ENCODE measurements at regions not wholly inside any gene's neighbourhood (a gene's known extent, or its start where the extent isn't known, plus 50 kb on each side); places are given as distances from the start of the nearest gene placed in this dataset.

DNA sequence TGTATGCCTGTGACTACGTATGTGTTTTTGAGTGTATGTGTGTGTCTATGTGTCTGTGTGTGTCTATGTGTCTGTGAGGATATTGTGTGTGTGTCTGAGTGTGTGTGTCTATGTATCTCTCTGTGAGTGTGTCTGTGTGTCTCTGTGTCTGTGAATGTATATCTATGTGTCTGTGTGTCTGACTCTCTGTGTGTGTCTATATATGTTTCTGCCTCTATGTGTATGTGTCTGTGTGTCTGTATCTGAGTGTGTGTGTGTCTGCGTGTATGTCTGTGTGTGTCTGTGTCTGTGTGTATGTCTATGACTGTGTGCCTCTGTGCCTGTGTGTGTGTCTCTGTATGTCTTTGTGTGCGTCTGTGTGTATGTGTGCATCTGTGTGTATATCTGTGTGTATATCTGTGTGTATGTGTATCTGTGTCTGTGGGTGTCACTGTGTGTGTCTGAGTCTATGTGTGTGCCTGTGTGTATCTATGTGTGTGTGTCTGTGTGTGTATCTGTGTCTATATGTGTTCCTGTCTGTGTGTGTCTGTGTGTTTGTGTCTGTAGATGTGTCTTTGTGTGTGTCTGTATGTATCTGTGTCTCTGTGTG is 172.7 kb downstream of the MYCN start:
- DNase-seq (ENCODE audit: low read depth, low spot score), result no peak

GRCh38 chr2:16112251-16112971 is 172.1 kb downstream of the MYCN start:
- no peak for DNase-seq (ENCODE audit: low read depth, low spot score)

DNA sequence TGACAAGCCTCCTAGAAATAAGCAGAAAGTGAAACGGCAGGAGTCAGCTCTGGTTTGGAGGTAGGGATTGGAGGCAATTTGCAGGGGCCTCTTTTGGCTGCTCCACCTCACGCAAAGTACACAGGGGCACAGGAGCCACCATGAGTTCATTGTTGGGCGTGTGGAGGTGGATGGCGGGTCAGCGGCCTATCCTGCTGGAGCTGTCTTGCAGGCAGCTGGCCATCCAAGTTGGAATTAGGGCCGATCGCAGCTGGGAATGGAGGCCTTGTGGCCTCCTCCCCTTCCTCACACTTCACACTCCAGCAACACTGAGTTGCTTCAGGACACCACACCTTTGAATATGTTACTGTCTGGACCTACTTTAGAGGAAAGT is 171.5 kb downstream of the MYCN start:
- no peak for DNase-seq (ENCODE audit: low read depth, low spot score)

GRCh38 chr2:16109821-16110310 is 169.5 kb downstream of the MYCN start:
- DNase-seq (ENCODE audit: low read depth, low spot score), result no peak

DNA sequence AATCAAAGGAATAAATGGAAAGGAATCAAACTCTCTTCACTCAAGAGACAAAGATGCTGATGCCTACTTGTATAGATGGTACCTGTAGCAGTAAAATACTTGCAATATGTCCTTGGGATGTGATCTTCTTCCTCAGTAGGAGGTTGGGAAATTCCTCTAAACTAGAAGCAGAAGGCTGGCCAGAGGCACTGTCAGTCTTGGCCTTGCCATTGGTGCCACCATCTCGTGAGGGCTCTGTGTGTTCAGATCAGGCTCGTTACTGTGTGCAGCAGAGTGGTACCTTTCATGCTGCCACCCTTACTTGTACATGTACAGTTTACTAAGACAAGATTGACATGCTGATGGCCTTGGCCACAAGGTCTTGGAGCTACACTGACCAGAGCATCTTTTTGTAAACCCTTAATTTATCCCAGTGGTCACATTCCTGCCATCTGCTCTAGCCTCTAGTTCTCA is 169.0 kb downstream of the MYCN start:
- no peak for DNase-seq (ENCODE audit: low read depth, low spot score)

DNA sequence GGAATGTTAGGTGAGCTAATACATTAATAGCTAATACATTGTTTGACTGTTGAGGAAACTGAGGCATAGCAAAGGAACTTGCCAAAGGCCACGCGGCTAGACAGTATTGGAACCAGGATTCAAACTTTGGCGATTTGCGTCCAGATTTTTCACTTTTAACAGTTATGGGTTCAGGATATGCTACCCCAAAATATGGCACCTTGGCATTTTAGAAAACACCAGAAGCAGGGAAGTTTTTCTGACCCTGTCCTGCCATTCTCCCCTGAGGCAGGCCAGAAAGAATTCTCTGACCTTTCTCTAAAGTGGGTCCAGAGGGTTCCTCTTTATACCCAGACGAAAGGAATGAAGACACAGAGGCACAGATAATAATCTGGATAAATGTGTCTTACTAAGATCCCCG is 166.9 kb downstream of the MYCN start:
- DNase-seq (ENCODE audit: low read depth, low spot score), result no peak

- no peak for DNase-seq (ENCODE audit: low read depth, low spot score)
These were observed 166.3 kb downstream of the MYCN start for GRCh38 chr2:16106619-16107018.

- DNase-seq (ENCODE audit: low read depth, low spot score), result peak; percentile 68
These were observed 165.4 kb downstream of the MYCN start for GRCh38 chr2:16105669-16106281.

- peak; percentile 57 for DNase-seq (ENCODE audit: low read depth, low spot score)
These were observed 164.8 kb downstream of the MYCN start for GRCh38 chr2:16104949-16105668.

DNA sequence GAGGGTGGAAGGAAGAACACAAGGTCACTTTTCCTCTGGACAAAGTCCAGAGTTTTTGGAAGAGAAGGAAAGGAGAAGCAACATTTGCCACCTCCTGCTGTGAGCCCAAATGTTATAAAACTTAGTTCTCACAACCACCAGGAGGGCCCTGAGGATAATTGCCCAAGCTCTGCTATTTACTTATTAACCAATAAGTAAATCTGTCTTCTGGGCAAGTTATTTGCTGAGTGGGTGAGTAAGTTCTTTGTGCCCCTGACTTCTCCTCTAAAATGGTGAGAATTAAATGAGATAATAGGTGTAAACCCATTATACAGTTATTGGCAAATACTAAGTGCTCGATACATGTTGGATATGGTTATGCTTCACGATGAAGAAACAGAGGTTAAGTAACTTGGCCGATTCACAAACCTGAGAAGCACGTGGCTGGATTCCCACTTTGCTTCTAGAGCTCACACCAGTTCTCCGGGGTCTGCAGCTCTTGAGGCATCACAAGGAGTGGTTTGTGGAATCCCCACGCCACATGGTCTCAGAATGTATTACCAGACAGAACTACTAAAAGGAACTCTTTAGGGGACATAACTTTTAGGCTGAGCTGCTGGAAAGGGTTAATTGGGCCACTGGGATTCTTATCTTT is 164.1 kb downstream of the MYCN start:
- no peak for DNase-seq (ENCODE audit: low read depth, low spot score)

- DNase-seq (ENCODE audit: low read depth, low spot score), result no peak
These were observed 163.4 kb downstream of the MYCN start for GRCh38 chr2:16103614-16104314.

DNA sequence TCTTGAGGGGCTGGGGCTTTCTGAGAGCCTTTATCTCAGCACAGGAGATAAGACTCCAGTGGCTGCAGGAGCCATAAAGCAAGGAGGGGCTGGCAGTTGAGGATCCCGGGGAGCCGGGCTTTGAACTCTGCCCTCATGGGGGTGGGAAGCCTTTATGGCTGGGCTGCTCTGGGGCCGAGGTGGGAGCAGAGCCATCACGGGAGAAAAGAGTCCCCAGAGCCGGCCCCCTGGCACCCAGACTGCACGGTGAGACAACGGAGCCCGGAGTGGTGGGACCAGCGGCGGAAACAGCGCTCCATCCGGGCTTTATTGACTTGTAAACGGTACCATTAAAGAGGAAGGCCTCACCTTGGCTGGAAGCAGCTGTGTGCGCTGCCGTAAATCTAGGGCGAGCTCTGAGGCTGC is 162.6 kb downstream of the MYCN start:
- DNase-seq (ENCODE audit: low read depth, low spot score), result no peak

GRCh38 chr2:16102358-16102975 is 162.1 kb downstream of the MYCN start:
- DNase-seq (ENCODE audit: low read depth, low spot score), result no peak

- DNase-seq (ENCODE audit: low read depth, low spot score), result no peak
These were observed 160.8 kb downstream of the MYCN start for GRCh38 chr2:16101196-16101595.

DNA sequence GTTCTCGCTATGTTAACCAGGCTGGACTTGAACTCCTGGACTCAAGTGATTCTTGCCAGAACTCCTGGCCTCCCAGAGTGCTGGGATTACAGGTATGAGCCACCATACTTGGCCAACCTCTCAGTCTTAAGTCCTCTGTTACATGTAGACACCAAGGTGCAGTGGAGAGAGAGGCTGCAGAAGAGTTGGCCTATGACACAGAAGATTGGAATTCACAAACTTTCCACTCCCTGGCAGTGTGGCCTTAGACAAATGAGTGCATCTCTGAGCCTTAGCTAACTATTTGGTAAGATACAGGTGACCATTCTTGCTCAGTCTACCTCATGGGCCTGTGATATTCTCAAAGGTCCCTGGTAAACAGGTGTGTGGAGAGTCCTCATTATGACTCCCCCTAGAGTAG is 159.7 kb downstream of the MYCN start:
- DNase-seq (ENCODE audit: low read depth, low spot score), result peak; percentile 24

GRCh38 chr2:16099326-16099725 is 159.0 kb downstream of the MYCN start:
- no peak for DNase-seq (ENCODE audit: low read depth, low spot score)

DNA sequence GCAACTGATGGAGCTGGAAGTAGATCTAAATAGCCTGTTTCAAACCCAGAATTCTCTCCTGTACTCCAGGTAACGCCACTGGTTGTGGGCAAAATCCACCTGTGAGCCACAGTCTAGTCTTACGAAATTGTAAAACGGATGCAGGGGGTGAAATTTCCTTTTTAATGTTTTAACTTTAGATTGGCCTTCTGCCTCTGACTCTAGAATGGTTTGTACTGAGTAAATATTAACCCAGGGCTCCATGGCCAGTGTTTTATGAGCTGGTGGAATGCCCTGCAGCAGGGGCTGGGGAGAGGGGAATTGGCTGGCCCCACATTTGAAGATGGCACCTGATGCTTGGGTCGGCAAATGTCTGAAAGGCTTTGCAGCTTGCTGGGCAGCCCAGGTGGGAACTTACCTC is 156.6 kb downstream of the MYCN start:
- DNase-seq (ENCODE audit: low read depth, low spot score), result no peak

DNA sequence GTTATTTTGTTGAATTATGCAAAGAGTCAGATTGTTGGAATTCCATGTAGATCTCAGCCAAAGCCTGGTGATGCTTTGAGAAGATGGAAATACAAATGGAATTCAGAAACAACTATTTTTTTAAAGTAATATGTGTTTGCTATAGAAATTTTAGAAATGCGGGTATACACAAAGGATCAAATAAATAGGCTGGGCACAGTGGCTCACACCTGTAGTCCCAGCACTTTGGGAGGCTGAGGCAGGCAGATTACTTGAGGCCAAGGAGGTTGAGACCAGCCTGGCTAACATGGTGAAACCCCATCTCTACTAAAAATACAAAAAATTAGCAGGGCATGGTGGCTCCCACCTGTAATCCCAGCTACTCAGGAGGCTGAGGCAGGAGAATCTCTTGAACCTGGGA is 155.1 kb downstream of the MYCN start:
- peak; percentile 22 for DNase-seq (ENCODE audit: low read depth, low spot score)

DNA sequence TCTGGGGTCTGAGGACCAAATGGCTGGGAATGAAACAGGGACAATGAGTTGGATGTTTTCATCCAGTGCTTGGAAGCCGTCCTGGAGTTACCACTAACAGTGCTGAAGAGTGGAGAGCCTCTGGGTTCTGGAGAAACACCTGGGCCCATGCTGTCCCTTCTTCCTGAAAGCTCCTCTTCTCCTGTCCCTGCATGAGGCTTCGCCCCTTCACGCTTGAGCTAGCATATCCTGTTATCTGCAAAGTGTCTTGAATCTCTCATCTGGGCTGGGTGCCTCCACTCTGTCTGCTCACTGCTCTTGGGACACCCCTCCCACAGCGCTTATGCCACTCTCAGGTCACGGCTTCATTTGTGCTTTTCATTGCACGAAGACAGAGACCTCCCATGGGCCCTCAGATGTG is 154.5 kb downstream of the MYCN start:
- no peak for DNase-seq (ENCODE audit: low read depth, low spot score)

DNA sequence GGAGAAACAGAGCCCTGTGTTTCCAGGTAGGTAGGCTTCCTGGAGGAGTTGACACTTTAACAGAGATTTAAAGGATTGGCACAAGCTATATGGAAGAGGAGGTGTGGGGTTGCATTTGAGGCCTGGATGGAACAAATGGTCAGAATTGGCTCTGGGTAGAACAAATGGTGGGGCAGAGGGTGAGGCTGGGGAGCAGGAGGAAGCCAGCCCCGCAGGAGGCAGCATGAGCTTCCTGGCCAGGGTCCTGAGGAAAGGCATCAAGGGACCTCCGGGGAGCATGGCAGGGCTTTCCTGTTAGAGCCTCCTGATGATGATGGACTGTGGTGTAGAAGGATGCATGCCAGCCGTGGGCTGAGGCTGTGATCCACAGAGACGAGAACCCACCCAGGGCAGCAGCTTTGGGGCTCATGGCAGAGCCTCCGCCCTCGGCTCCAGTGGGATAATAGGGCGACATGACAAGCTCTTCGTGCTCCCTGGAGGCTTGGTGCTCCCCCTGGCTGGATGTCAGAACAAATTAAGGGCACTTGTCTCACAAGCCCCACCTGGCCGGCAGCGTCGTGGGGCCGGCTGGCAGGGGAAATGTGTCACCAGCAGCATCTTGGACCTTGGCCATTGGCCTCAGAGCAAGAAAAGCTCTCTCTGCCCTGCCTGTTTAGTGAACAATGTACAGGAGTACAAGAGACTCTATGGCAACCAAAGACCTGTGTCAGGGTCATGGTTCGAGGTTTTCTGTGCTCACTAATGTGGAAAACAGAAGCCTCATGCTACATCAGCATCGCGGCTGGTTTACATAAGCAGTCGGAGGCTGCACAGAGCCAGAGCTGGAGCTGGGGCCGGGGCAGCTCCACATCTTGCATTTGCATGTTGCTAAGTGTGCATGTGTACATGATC is 153.5 kb downstream of the MYCN start:
- peak; percentile 35 for DNase-seq (ENCODE audit: low read depth, low spot score)

All from astrocyte of the hippocampus (primary cell).